PC-9 (cell line): ENCODE measurements at regions not wholly inside any gene's neighbourhood (a gene's known extent, or its start where the extent isn't known, plus 50 kb on each side); places are given as distances from the start of the nearest gene placed in this dataset.
"Not testable (repeated sequence)": the region's sequence is repeated elsewhere in the genome, so short reads cannot be mapped to it uniquely, and the experiment has no call there.

ENCODE experiments used
- CTCF ChIP-seq: fragments of 200-600 bp; sonication (generic); conservative IDR thresholded peaks from 2 replicates; pipeline ENCODE4 v1.6.1; 2017; ENCODE audit warnings: mixed run types, antibody characterized with exemption, mild to moderate bottlenecking, moderate library complexity
- EZH2 ChIP-seq: fragments of 200-600 bp; sonication (generic); IDR thresholded peaks from 2 replicates; pipeline ENCODE4 v1.8.0; 2017; ENCODE audit warnings: antibody characterized with exemption, low read depth

- TF ChIP-seq CTCF, EZH2: not testable (repeated sequence)
Measured at GRCh38 chr1:120535052-120535451, 120.2 kb downstream of the NBPF8 start.
